Testis (tissue), 2 donors: ENCODE measurements at regions not wholly inside any gene's neighbourhood (a gene's known extent, or its start where the extent isn't known, plus 50 kb on each side); places are given as distances from the start of the nearest gene placed in this dataset.

Experiments used
- CTCF ChIP-seq, 3 experiments: fragments of 450-650 bp in 2 of 3; fragments of 200-600 bp in 1 of 3; sonication (generic) in 1 of 3; IDR thresholded peaks; one replicate each; pipeline ENCODE4 v1.5.1; 2016 to 2019; ENCODE audit warnings: antibody characterized with exemption in 3 of 3, mild to moderate bottlenecking in 2 of 3, moderate library complexity in 1 of 3
- POLR2A ChIP-seq: fragments of 450-650 bp; IDR thresholded peaks from one replicate; pipeline ENCODE4 v1.6.1; 2017; ENCODE audit warnings: antibody characterized with exemption, mild to moderate bottlenecking, moderate library complexity

DNA sequence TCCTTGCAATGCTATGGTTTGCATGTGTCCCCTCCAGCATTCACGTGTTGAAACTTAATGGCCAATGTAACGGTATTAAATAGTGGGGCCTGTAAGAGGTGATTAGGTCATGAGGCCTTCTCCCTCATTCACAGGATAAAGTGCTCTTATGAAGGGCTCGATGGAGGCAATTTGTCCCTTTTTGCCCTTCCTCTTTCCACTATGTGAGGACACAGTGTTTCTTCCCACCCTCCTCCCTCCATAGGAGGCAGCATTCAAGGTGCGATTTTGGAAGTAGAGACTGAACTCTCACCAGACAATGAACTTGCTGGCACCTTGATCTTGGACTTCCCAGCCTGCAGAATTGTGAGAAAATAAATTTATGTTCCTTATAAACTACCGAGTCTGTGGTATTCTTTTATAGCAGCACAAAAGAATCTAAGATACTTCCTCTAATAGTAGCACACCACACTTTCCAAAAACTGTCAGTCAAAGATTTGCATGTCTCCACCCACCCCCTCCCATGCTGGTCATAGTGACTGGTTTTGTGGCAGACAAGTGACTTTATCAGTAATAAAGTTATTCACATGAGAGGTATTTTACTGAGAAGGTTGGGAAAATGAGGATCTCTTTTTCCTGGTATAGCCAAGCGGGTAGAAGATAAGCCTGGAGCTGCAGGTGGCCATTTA, 113.5 kb upstream of the TTC29 start:
- TF ChIP-seq CTCF (IDR thresholded peaks at IDR 0.05) = no peak
- no peak for TF ChIP-seq POLR2A
